NCI-H69 (cell line): ENCODE measurements at regions not wholly inside any gene's neighbourhood (a gene's known extent, or its start where the extent isn't known, plus 50 kb on each side); places are given as distances from the start of the nearest gene placed in this dataset.
"Not testable (repeated sequence)": the region's sequence is repeated elsewhere in the genome, so short reads cannot be mapped to it uniquely, and the experiment has no call there.

Experiments
- DNase-seq: peaks from one replicate; lab custom pipeline; 2025; lab: John Stamatoyannopoulos, UW

DNA sequence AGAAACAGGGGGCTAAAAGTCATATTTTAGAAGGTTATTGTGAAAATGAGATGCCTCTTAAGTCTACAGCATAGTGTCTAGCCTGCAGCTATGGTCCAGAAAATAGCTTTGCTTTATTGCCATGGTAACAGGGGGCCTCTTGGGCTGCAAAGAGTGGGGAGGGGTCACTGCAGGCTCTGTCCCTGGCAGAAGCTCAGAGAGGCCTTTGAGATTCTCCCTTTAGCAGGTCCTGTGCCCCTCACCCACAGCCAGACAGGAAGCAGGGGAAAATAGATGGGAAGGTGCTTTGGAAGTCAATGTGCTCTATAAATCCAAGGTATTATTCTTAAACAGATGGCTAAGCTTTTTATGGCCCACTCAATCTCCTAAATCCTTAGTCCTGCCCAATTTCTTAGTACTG lies 1021.3 kb upstream of the GYPC start:
- DNase-seq: no peak

DNA sequence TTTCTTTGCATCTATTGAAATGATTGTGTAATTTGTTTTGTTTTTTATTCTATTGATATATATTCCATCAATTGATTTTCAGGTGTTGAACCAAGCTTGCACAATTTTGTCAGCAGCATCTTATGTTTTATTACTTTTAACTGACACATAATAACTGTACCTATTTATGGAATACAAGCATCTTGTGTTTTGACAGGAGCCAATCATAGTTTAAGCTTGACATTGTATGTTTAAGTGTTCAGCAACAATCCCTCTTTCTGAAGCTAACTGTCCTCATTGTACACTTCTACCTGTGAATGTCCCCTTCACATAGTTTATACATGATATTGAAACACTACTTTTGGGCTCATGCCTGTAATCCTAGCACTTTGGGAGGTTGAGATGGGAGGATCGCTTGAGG lies 1017.6 kb upstream of the GYPC start:
- DNase-seq: no peak

DNA sequence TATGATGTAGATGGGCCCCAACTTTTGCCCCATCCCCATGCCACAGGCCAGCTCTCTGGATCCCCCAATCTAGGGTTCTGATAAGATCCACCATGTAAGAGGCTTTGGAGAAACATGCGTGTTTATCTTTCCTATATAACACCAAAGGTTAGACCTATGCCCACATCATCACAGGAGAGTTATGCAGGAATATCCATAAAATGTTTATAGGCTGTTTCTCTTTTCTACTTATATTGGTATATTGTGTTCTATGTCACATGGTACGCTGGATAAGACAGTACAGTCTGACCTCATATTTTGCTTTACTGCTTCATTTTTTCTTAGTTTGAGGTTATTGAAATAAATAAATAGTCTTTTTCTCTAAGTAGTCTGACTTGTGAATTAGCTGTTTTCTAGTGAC lies 1013.9 kb upstream of the GYPC start:
- DNase-seq: no peak

DNA sequence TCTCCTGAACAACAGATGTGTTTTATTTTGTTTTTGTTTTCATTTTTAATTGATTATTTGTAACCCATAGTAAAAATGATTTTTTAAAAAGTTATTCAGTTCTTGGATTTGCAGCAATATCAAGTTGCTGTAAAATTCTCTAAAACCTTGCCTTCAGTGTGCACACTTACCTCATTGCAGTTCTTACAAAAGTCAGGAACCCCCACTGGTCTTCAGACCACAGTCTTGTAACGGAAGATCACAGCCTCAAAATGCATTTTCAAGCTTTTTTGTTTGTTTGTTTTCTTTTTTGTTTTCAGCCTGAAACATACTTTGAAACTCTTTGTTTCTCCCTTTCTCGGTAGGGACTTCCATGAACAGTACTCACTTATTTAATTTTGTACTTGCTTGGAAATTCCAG lies 1012.8 kb upstream of the GYPC start:
- no peak for DNase-seq

DNA sequence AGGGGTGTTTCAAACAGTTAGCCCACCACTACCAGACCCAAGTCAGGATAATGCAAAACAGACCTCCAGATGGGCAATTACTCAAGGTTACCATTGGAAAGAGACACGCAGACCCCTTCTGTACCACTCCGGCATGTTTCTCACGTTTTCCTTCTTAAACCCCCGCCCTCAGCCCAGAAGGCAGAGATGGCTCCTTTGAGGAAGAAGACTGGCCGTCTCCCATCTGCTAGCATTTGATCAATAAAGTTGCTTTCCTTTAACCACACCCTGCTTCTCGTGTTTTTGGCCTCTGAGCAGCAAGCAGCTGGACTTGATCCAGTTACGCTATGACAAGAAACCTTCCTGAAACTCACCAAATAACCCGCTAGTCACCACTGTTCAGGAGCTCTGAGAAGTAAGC lies 1012.4 kb upstream of the GYPC start:
- no peak for DNase-seq

DNA sequence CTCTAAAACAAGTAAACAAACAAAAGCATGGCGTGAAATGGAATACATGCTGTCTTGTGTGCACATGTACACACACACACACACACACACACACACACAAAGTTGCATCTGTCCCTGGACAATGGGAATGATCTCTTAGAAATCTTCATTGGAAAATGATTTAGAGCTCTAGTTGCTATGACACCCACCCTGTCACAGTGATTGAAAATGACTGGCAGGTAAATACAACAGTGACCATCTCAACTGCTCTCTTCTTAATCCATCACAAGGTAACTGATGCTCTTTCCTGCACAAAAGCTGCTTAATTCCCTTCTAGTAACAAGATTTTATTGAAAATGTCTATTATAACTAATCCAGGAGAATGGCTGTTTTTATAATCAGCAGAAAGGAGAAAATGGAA lies 1011.7 kb upstream of the GYPC start:
- no peak for DNase-seq

DNA sequence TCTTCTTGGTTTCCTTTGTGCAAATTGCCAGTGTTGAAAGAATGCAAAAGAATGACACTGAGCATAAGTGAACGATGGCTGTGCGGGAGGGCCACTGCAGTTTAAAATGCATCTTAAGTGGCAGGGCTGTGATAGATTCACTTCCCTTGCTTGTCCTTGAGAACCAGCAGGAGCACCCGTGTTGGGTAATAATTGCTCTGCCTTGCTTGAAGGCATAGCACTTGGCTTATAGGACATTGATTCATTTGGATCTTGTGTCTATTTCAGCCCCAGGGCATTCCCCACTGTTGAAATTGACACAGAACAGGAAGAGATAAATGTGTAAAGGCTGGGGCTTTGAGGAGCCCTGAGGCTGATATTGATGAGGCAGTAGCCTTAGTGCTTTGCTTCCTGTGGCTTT lies 1003.7 kb upstream of the GYPC start:
- DNase-seq: no peak

DNA sequence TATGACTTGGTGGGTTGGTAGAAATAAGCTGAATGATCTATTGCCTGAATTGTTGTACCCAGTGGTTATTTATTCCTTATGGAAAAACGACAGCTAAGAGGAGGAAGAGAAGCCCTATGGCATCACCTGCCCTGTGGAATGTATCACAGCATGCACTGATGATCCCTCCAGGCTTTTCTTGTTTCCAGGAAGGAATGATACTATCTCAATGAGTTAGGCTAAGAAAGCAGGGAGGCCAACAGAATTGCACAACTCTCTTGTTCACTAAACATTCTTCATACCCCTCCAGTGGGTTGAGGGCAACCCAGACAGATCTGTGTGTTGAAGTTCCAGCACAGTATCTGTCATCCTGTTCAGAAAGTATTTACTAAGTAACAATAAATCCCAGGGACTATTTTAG lies 1001.7 kb upstream of the GYPC start:
- DNase-seq: no peak

DNA sequence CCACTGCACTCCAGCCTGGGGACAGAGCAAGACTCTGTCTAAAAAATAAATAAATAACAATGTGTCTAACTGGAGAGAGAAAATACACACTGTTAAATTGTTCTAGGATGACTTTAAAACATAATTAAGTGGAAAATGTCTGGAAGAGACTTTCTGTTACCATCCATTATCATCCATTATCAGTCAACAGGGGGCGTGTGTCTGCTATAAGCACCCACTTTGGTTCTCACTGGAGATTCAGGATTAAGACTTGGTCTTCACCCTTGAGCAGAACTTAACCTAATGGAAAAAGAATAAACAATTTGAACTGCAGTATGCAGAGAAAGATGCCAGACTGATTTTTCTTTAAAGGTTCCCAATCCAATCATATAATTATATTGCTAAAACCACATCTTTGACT lies 999.8 kb upstream of the GYPC start:
- no peak for DNase-seq

DNA sequence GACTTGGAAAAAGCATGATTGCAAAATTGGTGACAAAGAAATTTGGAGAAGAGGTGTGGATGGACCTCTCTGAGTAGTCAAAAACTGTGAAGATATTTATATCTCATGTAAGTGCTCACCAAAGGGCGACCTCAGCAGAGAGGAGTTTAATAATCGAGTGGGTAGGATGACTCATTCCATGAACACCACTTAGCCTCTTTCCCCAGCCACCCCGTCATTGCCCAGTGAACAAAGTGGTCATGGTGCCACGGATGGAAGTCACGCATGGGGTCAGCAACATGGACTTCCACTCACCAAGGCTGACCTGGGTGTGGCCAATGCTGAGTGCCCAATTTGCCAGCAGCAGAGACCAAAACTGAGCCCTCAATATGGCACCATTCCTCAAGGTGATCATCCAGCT lies 997.4 kb upstream of the GYPC start:
- no peak for DNase-seq

DNA sequence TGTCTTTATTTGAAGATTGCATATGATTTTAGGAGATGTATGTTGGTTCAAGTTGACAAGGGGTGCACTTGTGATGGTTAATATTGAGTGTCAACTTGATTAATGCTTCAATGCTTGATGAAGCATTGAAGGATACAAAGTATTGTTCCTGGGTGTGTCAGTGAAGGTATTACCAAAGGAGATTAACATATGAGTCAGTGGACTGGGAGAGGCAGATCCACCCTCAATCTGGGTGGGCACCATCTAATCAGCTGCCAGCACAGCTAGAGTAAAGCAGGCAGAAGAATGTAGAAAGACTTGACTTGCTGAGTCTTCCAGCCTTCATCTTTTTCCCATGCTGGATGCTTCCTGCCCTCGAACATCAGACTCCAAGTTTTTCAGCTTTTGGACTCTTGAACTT lies 995.6 kb upstream of the GYPC start:
- not testable (repeated sequence) for DNase-seq

DNA sequence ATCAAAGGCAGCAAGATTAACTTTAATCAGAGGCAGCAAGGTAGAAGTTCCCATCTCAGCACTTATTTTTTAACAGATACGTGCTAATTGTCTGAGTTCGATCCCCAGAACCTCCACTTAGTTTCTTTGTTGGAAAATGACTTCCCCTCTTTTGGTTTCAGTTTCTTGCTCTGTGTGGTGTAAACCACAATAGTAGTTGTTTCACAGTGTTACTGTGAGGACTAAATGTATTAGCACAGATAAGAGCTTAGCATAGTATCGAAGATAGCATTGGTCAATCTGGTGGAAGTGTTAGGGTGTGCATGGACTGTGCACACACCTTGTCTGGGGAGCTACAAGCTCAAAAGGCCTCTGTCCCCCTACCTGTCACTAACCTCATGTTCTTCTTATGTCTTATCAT lies 988.3 kb upstream of the GYPC start:
- DNase-seq: no peak

DNA sequence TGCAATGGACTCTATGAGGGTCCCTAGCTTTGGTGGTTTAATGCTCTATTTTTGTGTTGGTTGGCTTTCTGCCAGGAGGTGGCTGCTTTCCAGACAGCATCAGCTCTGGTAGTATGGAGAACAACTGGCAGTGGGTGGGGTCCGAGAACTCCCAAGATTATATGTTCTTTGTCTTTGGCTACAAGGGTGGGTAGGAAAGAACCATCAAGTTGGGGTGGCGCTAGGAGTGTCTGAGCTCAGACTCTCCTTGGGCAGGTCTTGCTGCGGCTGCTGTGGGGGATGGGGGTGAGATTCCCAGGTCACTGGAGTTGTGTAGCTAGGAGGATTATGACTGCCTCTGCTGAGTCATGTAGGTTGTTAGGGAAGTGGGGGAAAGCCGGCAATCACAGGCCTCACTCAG lies 976.1 kb upstream of the GYPC start:
- DNase-seq: no peak

DNA sequence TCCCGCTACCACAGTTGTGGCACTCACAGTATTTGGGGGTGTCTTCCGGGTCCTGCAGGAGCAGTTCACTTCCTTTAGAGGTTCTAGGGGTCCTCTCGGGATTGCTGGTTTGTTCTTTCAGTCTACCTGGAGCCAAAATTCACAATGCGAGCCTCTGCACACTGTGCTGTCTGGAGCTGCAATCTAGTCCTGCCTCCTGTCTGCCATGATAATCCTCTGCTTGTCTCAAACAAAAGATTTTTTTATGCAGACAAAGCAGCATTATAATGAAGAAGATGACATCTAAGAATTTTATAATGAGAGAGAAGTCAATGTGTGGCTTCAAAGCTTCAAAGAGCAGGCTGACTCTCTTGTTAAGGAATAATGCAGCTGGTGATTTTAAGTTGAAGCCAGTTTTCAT lies 975.1 kb upstream of the GYPC start:
- DNase-seq: no peak

DNA sequence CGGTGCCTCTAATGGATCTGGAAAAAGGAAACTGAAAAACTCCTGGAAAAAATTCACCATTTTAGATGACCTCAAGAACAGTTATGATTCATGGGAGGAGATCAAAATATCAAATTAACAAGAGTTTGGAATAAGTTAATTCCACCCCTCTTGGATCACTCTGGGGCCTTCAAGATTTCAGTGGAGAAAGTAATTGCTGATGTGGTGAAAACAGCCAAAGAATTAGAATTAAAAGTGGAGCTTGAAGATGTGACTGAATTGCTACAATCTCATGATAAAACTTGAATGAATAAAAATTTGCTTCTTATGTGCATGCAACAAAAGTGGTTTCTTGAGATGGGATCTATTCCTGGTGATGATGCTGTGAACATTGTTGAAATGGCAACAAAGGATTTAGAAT lies 974.4 kb upstream of the GYPC start:
- DNase-seq: no peak

DNA sequence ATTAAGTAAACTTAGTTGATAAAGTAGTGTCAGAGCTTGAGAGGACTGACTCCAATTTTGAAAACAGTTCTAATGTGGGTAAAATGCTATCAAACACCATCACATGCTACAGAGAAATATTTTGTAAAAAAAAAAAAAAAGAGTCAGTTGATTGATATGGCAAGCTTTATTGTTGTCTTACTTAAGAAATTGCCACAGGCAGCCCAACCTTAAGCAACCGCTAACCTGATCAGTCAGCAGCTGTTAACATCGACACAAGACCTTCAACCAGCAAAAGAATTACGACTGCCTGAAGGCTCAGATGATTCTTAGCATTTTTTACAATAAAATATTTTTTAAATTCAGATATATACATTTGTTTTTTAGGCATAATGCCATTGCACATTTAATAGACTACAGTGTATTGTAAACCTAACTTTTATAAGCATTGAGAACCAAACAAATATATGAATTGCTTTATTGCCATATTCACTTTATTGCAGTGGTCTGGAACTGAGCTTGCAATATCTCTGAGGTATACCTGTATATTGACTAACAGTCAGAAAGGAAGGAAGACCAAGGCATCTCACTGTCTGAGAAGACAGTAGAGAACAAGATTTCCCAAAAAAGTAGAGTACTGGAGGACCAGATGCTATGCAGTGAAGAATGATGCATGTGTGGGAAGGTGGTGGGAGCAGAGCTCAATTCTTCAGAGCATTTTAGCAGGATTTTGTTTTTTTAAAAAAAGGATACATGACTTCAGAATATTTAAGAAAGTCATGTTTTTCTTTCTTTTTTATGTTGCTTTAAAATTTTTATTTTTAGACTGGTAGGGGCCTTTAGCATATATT lies 973.8 kb upstream of the GYPC start:
- DNase-seq: no peak

DNA sequence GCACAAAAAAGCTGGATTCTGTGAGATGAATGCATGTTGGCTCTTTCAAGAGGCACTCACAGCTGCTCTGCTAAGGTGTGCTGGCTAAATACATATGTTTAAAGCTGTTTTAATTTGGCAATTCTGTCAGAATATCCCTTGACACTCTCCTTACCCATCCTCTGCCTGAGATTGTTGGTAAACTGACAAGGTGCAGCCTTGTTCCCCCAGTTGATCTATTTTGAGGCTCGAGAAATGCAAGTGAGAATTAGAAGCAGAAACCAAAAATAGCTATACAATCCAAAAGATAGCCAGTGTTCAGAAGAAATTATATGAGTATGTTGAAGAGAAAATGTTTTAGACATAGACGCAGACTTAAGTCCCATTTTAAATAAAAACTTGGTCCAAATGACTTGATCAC lies 971.7 kb upstream of the GYPC start:
- DNase-seq: no peak

DNA sequence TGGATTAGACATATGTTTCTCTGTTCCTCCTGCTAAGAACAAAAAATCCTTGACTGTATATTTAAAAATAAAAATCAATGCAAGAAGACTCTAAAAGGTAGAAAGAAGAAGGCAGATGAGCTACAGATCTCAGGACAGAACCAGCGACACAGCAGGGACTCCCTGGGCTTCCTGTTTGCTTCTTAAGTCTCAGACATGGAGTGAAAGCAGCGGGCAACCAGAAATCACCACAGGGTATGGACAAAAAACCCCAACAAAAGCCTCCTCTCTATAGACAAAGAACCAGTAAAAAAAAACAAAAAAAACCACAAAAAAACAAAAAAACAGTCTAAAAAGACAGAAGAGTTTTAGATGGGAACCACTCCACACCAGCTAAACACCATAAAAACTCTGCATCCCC lies 971.0 kb upstream of the GYPC start:
- no peak for DNase-seq

DNA sequence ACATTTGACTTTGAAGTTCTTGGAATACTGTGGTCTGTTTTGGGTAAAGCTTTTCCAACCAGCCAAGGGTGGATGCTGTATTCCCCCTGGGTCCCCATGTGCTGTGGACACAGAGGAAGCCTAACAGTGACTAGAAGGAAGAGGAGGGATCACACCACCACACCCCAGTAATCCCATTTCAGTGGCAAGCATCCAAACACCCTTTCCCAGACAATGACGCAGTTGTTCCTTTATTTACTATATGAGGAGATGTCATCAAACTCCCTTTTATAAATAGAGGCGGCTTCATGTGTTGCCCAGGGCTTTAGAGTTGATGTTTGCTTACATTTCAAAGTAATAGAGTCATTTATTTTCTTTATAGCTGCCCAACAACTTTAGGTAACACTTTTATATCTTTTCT lies 959.4 kb upstream of the GYPC start:
- DNase-seq: no peak

DNA sequence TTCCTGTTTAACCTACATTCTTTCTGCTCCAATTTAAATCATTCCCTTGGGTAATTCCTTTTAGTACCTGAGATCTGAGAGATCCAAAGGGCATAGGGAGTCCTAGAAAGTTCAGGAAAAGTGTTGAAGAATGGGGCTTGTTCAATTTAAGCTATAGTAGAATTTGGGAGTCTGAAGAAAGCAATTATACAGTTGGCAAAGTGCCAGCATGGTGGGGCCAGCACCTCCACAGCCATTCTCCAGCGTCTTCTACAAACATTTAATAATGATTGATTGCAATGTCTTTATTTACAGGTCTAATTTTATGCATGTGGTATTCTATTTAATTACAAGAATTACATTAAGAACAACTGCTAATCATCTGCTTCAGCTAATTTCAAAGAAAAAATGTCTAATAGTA lies 957.7 kb upstream of the GYPC start:
- DNase-seq: no peak

DNA sequence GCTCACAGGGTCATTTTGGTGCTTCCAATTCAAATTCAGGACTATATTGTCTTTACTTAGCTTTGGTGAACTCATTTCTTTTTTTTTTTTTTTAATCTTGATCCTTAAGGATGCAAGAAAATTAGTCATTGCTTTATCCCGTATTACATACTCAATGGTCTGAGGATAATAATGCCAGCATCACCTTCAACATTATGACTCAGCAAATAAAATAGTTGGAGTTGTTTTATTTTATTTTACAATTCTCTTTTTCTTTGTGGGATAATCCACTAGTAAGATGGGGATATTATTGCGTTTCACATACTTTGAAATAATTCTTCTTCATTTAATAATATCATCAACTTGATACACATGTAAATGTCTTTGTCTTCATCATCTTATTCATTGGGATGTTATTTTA lies 954.9 kb upstream of the GYPC start:
- DNase-seq: no peak

DNA sequence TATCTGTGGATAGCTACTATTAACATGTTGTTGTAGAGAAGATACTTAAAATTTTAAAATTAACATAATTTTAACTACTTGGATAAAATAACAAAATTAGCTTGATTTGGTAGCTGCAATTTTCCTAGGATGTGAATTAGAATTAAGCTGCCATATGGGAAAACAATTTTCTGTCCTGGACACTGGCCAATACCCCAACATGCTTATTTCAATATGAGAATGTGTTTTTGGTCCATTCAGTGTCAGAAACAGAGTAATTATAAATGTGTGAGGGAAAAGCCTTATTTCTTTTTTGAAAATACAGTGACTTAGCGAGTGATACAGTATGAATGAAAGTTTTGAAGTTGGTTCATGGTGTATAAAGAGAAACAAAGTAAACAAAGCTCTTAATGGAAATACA lies 948.3 kb upstream of the GYPC start:
- no peak for DNase-seq

DNA sequence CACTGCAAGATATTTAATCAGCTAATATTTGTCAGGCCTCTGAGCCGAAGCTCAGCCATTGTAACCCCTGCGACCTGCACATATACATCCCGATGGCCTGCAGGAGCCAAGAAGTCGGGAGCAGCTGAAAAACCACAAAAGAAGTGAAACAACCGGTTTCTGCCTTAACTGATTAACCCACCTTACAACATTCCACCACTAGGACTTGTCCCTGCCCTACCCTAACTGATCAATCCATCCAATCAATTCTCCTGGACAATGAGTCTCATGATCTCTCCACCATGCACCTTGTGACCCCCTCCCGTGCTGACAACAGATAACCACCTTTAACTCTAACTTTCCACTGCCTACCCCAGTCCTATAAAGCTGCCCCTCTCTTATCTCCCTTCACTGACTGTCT lies 945.4 kb upstream of the GYPC start:
- no peak for DNase-seq

DNA sequence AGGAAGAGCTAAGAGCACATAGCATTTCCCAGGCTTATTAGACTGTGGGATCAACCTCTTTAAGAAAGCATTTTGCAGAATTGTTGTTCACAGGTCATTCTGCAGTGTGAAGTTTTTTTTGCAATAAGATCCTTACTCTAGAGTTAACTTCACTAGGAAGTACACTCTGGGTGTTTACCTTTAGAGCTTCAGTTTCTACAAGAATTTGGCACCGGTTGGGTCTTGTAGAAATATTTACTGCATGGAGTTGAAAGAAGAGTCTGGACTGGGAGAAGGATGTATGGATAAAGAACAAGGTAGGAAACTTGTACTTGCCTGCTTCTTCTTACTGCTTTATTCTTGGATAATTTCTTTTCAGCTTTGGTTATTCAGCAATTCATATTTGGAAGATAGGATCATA lies 944.9 kb upstream of the GYPC start:
- DNase-seq: no peak

DNA sequence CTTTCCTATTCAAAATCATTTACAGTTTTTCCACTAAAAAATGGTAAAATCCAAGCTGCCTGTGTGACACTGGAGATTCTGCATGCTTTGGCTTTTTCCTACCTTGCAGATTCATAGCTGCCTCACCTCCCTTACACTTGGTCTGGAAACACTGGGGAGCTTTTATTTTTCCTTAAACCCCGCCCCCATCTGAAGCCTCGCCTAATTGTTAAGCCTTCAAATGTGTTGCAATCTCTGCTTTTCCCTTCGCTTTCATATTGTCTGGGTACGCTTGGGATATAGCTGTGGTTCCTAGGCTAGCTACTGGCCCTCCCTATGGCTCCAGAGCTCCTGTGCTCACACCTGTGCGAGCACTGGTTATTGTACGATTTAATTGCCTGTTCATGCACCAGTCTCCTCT lies 942.4 kb upstream of the GYPC start:
- DNase-seq: no peak
